ENCODE measurements at regions not wholly inside any gene's neighbourhood (a gene's known extent, or its start where the extent isn't known, plus 50 kb on each side); places are given as distances from the start of the nearest gene placed in this dataset.

DNA sequence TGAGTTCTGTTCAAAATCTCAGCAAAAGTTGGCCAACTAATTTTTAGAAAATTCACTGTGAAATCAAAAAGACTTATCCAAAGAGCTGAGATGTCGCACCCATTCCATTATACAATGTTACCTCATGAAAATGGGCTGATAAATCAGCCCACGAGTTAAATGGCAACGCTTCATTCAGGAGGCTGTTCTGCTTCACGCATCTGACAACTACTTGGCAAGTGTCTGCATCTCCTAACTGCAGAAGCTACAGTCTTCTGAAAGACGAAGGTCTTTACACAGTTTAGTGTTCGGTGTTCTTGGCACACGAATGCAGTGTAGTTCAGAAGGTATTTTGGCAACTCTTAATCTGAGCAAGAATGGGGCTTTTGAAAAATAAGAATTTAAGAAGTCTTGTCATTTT lies 166.6 kb upstream of the DKK2 start:
- TF ChIP-seq, protein P1, sequence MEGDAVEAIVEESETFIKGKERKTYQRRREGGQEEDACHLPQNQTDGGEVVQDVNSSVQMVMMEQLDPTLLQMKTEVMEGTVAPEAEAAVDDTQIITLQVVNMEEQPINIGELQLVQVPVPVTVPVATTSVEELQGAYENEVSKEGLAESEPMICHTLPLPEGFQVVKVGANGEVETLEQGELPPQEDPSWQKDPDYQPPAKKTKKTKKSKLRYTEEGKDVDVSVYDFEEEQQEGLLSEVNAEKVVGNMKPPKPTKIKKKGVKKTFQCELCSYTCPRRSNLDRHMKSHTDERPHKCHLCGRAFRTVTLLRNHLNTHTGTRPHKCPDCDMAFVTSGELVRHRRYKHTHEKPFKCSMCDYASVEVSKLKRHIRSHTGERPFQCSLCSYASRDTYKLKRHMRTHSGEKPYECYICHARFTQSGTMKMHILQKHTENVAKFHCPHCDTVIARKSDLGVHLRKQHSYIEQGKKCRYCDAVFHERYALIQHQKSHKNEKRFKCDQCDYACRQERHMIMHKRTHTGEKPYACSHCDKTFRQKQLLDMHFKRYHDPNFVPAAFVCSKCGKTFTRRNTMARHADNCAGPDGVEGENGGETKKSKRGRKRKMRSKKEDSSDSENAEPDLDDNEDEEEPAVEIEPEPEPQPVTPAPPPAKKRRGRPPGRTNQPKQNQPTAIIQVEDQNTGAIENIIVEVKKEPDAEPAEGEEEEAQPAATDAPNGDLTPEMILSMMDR (IDR thresholded peaks at IDR 0.05): no peak
- no peak for TF ChIP-seq POLR2A (IDR thresholded peaks at IDR 0.05)
